ENCODE measurements at regions not wholly inside any gene's neighbourhood (a gene's known extent, or its start where the extent isn't known, plus 50 kb on each side); places are given as distances from the start of the nearest gene placed in this dataset.

- TF ChIP-seq, protein P1, sequence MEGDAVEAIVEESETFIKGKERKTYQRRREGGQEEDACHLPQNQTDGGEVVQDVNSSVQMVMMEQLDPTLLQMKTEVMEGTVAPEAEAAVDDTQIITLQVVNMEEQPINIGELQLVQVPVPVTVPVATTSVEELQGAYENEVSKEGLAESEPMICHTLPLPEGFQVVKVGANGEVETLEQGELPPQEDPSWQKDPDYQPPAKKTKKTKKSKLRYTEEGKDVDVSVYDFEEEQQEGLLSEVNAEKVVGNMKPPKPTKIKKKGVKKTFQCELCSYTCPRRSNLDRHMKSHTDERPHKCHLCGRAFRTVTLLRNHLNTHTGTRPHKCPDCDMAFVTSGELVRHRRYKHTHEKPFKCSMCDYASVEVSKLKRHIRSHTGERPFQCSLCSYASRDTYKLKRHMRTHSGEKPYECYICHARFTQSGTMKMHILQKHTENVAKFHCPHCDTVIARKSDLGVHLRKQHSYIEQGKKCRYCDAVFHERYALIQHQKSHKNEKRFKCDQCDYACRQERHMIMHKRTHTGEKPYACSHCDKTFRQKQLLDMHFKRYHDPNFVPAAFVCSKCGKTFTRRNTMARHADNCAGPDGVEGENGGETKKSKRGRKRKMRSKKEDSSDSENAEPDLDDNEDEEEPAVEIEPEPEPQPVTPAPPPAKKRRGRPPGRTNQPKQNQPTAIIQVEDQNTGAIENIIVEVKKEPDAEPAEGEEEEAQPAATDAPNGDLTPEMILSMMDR (IDR thresholded peaks at IDR 0.05), result no peak
- no peak for TF ChIP-seq POLR2A (IDR thresholded peaks at IDR 0.05)
These were observed 492.2 kb downstream of the ENC1 start for GRCh38 chr5:74148321-74148720.

Data from uterus (tissue), 2 donors.